ENCODE measurements at regions not wholly inside any gene's neighbourhood (a gene's known extent, or its start where the extent isn't known, plus 50 kb on each side); places are given as distances from the start of the nearest gene placed in this dataset.
A peak's percentile ranks its signal among the peaks of the same experiment; 100 is the strongest.
"Not testable (repeated sequence)": the region's sequence is repeated elsewhere in the genome, so short reads cannot be mapped to it uniquely, and the experiment has no call there.

DNA sequence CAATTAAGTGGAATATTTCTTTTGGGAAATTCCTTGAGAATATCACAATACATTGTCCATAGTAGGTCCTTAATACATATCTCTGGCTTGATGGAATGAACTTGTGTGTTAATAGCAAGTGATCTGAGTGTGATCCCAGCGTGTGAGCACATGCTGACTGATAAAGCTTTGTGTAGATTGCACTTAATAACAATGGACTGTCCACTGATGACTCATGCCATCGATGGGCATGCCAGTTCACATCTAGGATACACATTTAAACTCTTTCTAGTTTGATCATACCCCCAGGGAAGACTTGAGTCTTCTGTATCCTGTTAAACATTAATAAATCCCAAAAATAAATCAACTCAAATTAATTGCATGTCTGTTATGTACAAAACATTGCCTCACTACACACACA lies 454.3 kb upstream of the SPTLC3 start (continued):
- TF ChIP-seq, protein P1, sequence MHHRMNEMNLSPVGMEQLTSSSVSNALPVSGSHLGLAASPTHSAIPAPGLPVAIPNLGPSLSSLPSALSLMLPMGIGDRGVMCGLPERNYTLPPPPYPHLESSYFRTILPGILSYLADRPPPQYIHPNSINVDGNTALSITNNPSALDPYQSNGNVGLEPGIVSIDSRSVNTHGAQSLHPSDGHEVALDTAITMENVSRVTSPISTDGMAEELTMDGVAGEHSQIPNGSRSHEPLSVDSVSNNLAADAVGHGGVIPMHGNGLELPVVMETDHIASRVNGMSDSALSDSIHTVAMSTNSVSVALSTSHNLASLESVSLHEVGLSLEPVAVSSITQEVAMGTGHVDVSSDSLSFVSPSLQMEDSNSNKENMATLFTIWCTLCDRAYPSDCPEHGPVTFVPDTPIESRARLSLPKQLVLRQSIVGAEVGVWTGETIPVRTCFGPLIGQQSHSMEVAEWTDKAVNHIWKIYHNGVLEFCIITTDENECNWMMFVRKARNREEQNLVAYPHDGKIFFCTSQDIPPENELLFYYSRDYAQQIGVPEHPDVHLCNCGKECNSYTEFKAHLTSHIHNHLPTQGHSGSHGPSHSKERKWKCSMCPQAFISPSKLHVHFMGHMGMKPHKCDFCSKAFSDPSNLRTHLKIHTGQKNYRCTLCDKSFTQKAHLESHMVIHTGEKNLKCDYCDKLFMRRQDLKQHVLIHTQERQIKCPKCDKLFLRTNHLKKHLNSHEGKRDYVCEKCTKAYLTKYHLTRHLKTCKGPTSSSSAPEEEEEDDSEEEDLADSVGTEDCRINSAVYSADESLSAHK (tag by site-specific recombination; IDR thresholded peaks at IDR 0.05) = no peak

DNA sequence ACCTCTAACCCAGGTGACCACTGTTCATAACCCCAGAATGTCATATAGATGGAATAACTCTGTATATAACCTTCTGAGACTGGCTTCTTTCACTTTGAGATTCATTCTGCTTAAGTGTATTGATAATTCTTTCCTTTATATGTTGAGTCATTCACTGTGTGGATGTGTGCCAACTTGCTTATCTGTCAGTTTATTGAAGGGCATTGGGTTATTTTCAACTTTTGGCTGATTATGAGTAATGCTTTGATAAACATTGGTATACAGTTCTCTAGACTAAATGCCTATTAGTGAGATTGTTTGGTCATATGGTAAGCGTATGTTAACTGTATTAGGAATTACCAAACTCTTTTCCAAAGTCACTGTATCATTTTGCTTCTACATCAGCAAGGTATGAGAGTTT lies 453.4 kb upstream of the SPTLC3 start:
- H3K4me3 ChIP-seq (ENCODE audit: low read depth, low read length) = no peak overlapping the region
- no peak overlapping the region for H3K27ac ChIP-seq (ENCODE audit: extremely low read depth, low read depth, low read length)
- H3K36me3 ChIP-seq (ENCODE audit: control insufficient read depth in 2 of 2, insufficient read depth in 1 of 2, low read length in 2 of 2) = no peaks in the 10 kb centered on the region
- H3K9me3 ChIP-seq (ENCODE audit: control insufficient read depth, insufficient read depth, low read depth, low read length) = no peaks in the 10 kb centered on the region
- no peak for TF ChIP-seq ZNF623 (tag by site-specific recombination; IDR thresholded peaks at IDR 0.05)
- no peak for TF ChIP-seq ZNF629 (tag by site-specific recombination; IDR thresholded peaks at IDR 0.05)
- no peak for TF ChIP-seq YY2 (tag by site-specific recombination; IDR thresholded peaks at IDR 0.05)
- H3K4me1 ChIP-seq (ENCODE audit: control insufficient read depth, insufficient read depth, low read length) = no peaks in the 10 kb centered on the region
- CTCF ChIA-PET = no interaction called here
- POLR2A ChIA-PET = no interaction called here

DNA sequence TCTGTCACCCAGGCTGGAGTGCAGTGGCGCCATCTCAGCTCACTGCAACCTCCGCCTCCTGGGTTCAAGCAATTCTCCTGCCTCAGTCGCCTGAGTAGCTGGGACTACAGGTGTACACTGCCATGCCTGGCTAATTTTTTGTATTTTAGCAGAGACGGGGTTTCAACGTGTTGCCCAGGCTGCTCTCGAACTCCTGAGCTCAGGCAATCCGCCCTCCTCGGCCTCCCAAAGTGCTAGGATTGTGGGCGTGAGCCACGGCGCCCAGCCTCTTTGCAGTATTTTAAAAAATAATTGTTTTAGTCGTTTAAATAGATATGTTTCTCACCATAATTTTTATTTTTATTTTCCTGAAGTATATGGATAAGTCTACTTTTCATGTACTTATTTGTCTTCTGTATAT lies 452.9 kb upstream of the SPTLC3 start:
- H3K4me3 ChIP-seq (ENCODE audit: low read depth, low read length); H3K27ac ChIP-seq (ENCODE audit: extremely low read depth, low read depth, low read length); H3K4me1 ChIP-seq (ENCODE audit: control insufficient read depth, insufficient read depth, low read length); H3K9me3 ChIP-seq (ENCODE audit: control insufficient read depth, insufficient read depth, low read depth, low read length); H3K36me3 ChIP-seq (ENCODE audit: control insufficient read depth in 2 of 2, insufficient read depth in 1 of 2, low read length in 2 of 2); POLR2A ChIA-PET: not testable (repeated sequence)
- CTCF ChIA-PET = interaction anchor here (0.6 to 0.7 kb wide), 2 partner anchors 10 to 587 kb away, joined by 4 to 5 read pairs; no protein-coding TSS in a partner anchor

DNA sequence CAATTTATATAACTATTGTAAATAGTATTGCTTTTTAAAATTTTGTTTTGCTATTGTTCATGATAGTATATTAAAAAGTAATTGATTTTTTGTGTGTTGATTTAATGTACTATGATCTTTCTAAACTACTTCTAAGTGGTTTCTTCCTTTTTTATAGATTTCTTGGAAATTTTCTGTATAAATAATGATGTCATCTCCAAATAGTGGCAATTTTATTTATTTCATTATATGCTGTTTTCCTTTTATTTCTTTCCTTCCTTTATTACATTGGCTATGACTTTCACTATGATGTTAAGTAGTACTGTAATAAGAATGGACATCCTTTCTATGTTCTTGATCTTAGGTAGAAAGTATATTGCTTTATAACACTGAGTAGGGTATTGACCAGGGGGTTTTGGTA lies 451.5 kb upstream of the SPTLC3 start:
- CTCF ChIA-PET = no interaction called here
- POLR2A ChIA-PET = no interaction called here

DNA sequence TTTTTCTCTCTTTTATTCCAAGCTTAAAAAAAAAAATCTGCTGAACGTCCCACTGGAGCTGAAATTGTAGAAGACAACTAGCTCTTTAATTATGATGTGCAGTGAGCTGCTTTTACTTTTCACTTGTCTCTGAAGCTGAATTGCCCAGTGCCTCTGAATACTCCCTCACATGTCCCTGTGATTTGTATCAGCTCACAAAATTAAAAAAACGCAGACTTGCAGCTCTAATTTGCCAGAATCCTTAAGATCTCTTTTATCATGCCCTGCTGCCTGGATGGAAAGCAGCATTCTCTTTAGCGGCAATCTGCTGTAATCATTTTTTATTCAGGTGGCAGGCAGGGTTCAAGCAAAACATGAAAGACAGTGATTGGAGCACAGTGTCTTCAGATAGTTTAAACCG lies 443.8 kb upstream of the SPTLC3 start:
- H3K4me1 ChIP-seq (ENCODE audit: control insufficient read depth, insufficient read depth, low read length) = no peaks in the 10 kb centered on the region
- no peaks in the 10 kb centered on the region for H3K9me3 ChIP-seq (ENCODE audit: control insufficient read depth, insufficient read depth, low read depth, low read length)
- H3K27ac ChIP-seq (ENCODE audit: extremely low read depth, low read depth, low read length) = no peak overlapping the region
- ChIA-PET CTCF (interaction anchor here (0.6 to 0.8 kb wide), 2 partner anchors 273 to 551 kb away, joined by 3 read pairs; no protein-coding TSS in a partner anchor), POLR2A (no interaction called here)
- H3K4me3 ChIP-seq (ENCODE audit: low read depth, low read length) = no peak overlapping the region
- no peaks in the 10 kb centered on the region for H3K36me3 ChIP-seq (ENCODE audit: control insufficient read depth in 2 of 2, insufficient read depth in 1 of 2, low read length in 2 of 2)
- TF ChIP-seq ZNF600 (tag by site-specific recombination; IDR thresholded peaks at IDR 0.05) (no peak), ZNF548 (tag by site-specific recombination; IDR thresholded peaks at IDR 0.05) (no peak), ZNF366 (tag by site-specific recombination; conservative IDR thresholded peaks at IDR 0.05) (no peak), ZNF292 (tag by site-specific recombination; IDR thresholded peaks at IDR 0.05; ENCODE audit: borderline replicate concordance, low read depth) (no peak), ZNF549 (tag by site-specific recombination; IDR thresholded peaks at IDR 0.05) (no peak), SP3 (tag by site-specific recombination; IDR thresholded peaks at IDR 0.05) (no peak), ZNF629 (tag by site-specific recombination; IDR thresholded peaks at IDR 0.05) (no peak), ZNF350 (tag by site-specific recombination; IDR thresholded peaks at IDR 0.05) (no peak)
- TF ChIP-seq, protein P2, sequence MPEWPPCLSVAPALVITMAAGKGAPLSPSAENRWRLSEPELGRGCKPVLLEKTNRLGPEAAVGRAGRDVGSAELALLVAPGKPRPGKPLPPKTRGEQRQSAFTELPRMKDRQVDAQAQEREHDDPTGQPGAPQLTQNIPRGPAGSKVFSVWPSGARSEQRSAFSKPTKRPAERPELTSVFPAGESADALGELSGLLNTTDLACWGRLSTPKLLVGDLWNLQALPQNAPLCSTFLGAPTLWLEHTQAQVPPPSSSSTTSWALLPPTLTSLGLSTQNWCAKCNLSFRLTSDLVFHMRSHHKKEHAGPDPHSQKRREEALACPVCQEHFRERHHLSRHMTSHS (tag by site-specific recombination; IDR thresholded peaks at IDR 0.05) = no peak
- TF ChIP-seq, protein P3, sequence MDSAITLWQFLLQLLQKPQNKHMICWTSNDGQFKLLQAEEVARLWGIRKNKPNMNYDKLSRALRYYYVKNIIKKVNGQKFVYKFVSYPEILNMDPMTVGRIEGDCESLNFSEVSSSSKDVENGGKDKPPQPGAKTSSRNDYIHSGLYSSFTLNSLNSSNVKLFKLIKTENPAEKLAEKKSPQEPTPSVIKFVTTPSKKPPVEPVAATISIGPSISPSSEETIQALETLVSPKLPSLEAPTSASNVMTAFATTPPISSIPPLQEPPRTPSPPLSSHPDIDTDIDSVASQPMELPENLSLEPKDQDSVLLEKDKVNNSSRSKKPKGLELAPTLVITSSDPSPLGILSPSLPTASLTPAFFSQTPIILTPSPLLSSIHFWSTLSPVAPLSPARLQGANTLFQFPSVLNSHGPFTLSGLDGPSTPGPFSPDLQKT (IDR thresholded peaks at IDR 0.05; ENCODE audit: borderline replicate concordance, low read depth, low read length) = no peak

More for the DNA sequence above, 451.5 kb upstream of the SPTLC3 start:
- Histone ChIP-seq H3K4me3 (ENCODE audit: low read depth, low read length) (no peak overlapping the region), H3K36me3 (ENCODE audit: control insufficient read depth in 2 of 2, insufficient read depth in 1 of 2, low read length in 2 of 2) (no peaks in the 10 kb centered on the region), H3K9me3 (ENCODE audit: control insufficient read depth, insufficient read depth, low read depth, low read length) (no peaks in the 10 kb centered on the region), H3K27ac (ENCODE audit: extremely low read depth, low read depth, low read length) (no peak overlapping the region), H3K4me1 (ENCODE audit: control insufficient read depth, insufficient read depth, low read length) (no peaks in the 10 kb centered on the region)
- TF ChIP-seq, protein P4, sequence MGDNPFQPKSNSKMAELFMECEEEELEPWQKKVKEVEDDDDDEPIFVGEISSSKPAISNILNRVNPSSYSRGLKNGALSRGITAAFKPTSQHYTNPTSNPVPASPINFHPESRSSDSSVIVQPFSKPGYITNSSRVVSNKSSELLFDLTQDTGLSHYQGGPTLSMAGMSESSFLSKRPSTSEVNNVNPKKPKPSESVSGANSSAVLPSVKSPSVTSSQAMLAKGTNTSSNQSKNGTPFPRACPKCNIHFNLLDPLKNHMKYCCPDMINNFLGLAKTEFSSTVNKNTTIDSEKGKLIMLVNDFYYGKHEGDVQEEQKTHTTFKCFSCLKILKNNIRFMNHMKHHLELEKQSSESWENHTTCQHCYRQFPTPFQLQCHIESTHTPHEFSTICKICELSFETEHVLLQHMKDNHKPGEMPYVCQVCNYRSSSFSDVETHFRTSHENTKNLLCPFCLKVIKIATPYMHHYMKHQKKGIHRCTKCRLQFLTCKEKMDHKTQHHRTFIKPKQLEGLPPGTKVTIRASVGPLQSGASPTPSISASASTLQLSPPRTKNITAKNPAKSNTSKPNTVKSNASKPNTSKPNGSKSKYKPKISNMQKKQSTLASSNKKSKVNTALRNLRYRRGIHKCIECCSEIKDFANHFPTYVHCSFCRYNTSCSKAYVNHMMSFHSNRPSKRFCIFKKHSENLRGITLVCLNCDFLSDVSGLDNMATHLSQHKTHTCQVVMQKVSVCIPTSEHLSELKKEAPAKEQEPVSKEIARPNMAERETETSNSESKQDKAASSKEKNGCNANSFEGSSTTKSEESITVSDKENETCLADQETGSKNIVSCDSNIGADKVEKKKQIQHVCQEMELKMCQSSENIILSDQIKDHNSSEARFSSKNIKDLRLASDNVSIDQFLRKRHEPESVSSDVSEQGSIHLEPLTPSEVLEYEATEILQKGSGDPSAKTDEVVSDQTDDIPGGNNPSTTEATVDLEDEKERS (tag by site-specific recombination; IDR thresholded peaks at IDR 0.05) = no peak
- TF ChIP-seq ZNF391 (tag by site-specific recombination; IDR thresholded peaks at IDR 0.05; ENCODE audit: borderline replicate concordance, low read depth) = no peak
- TF ChIP-seq, protein P5, sequence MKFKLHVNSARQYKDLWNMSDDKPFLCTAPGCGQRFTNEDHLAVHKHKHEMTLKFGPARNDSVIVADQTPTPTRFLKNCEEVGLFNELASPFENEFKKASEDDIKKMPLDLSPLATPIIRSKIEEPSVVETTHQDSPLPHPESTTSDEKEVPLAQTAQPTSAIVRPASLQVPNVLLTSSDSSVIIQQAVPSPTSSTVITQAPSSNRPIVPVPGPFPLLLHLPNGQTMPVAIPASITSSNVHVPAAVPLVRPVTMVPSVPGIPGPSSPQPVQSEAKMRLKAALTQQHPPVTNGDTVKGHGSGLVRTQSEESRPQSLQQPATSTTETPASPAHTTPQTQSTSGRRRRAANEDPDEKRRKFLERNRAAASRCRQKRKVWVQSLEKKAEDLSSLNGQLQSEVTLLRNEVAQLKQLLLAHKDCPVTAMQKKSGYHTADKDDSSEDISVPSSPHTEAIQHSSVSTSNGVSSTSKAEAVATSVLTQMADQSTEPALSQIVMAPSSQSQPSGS (tag by site-specific recombination; IDR thresholded peaks at IDR 0.05; ENCODE audit: low read depth) = 0 out of 2 replicates have a peak, but pooled peaks have one; percentile 38
